Vagina (tissue), 2 donors: ENCODE measurements at regions not wholly inside any gene's neighbourhood (a gene's known extent, or its start where the extent isn't known, plus 50 kb on each side); places are given as distances from the start of the nearest gene placed in this dataset.

Experiments used
- CTCF ChIP-seq, 3 experiments: fragments of 450-650 bp in 2 of 3; fragments of 200-600 bp in 1 of 3; sonication (generic) in 1 of 3; IDR thresholded peaks; one replicate each; pipeline ENCODE4 v1.5.1; 2017 to 2019; ENCODE audit warnings: antibody characterized with exemption in 3 of 3, mild to moderate bottlenecking in 2 of 3, moderate library complexity in 2 of 3
- POLR2A ChIP-seq, 2 donors: fragments of 450-650 bp; IDR thresholded peaks; one replicate each; pipeline ENCODE4 v1.6.1; 2017; ENCODE audit warnings: antibody characterized with exemption in 2 of 2, mild to moderate bottlenecking in 2 of 2, moderate library complexity in 2 of 2
- POLR2AphosphoS5 ChIP-seq, 2 donors: sonication (generic); formaldehyde crosslinking; IDR thresholded peaks; one replicate each; pipeline ENCODE4 v1.9.0; 2017; ENCODE audit warnings: antibody characterized with exemption in 2 of 2, mild to moderate bottlenecking in 2 of 2, low read depth in 1 of 2; ENCODE audit not compliant: insufficient read depth in 1 of 2

GRCh38 chr1:34302798-34303197, 126.1 kb downstream of the C1orf94 start:
- TF ChIP-seq CTCF (IDR thresholded peaks at IDR 0.05) (no peak), POLR2AphosphoS5 (IDR thresholded peaks at IDR 0.05; ENCODE audit: insufficient read depth in 1 of 2, low read depth in 1 of 2) (no peak), POLR2A (IDR thresholded peaks at IDR 0.05) (no peak)
